NCI-H128 (cell line): ENCODE measurements at regions not wholly inside any gene's neighbourhood (a gene's known extent, or its start where the extent isn't known, plus 50 kb on each side); places are given as distances from the start of the nearest gene placed in this dataset.

Experiments
- DNase-seq: peaks from one replicate; lab custom pipeline; 2025; ENCODE audit not compliant: unreplicated experiment; lab: John Stamatoyannopoulos, UW

- DNase-seq = no peak
Observed at GRCh38 chr10:10564081-10564794, 453.4 kb upstream of the CELF2 start.

- DNase-seq = no peak
Observed at GRCh38 chr10:10576937-10577336, 440.7 kb upstream of the CELF2 start.

- no peak for DNase-seq
Observed at GRCh38 chr10:10579709-10580108, 438.0 kb upstream of the CELF2 start.

GRCh38 chr10:10584161-10584560, 433.5 kb upstream of the CELF2 start:
- no peak for DNase-seq

- DNase-seq = no peak
Observed at GRCh38 chr10:10587744-10588393, 429.8 kb upstream of the CELF2 start.

- DNase-seq = no peak
Observed at GRCh38 chr10:10589540-10590303, 427.9 kb upstream of the CELF2 start.

- DNase-seq = no peak
Observed at GRCh38 chr10:10591715-10592341, 425.8 kb upstream of the CELF2 start.

GRCh38 chr10:10596256-10596655, 421.4 kb upstream of the CELF2 start:
- DNase-seq = no peak

- DNase-seq = no peak
Observed at GRCh38 chr10:10598297-10598696, 419.4 kb upstream of the CELF2 start.

GRCh38 chr10:10600004-10600403, 417.7 kb upstream of the CELF2 start:
- DNase-seq = no peak

- no peak for DNase-seq
Observed at GRCh38 chr10:10605551-10606081, 412.1 kb upstream of the CELF2 start.

GRCh38 chr10:10609379-10609955, 408.2 kb upstream of the CELF2 start:
- DNase-seq = no peak

GRCh38 chr10:10610171-10610570, 407.5 kb upstream of the CELF2 start:
- DNase-seq = no peak

GRCh38 chr10:10612151-10612550, 405.5 kb upstream of the CELF2 start:
- DNase-seq = no peak

- no peak for DNase-seq
Observed at GRCh38 chr10:10613656-10614244, 403.9 kb upstream of the CELF2 start.

GRCh38 chr10:10617686-10618085, 400.0 kb upstream of the CELF2 start:
- DNase-seq = no peak

- no peak for DNase-seq
Observed at GRCh38 chr10:10618139-10618538, 399.5 kb upstream of the CELF2 start.

GRCh38 chr10:10623958-10624566, 393.6 kb upstream of the CELF2 start:
- no peak for DNase-seq

- DNase-seq = no peak
Observed at GRCh38 chr10:10624567-10624962, 393.1 kb upstream of the CELF2 start.

- DNase-seq = no peak
Observed at GRCh38 chr10:10625491-10625890, 392.2 kb upstream of the CELF2 start.
